A549 (cell line): ENCODE measurements at regions not wholly inside any gene's neighbourhood (a gene's known extent, or its start where the extent isn't known, plus 50 kb on each side); places are given as distances from the start of the nearest gene placed in this dataset.
"Not testable (repeated sequence)": the region's sequence is repeated elsewhere in the genome, so short reads cannot be mapped to it uniquely, and the experiment has no call there.

Experiments
- CHD4 ChIP-seq: fragments of 200-600 bp; sonication (generic); IDR thresholded peaks from 2 replicates; pipeline ENCODE4 v1.6.1; 2016; ENCODE audit warnings: antibody characterized with exemption, mild to moderate bottlenecking, borderline replicate concordance
- EP300 ChIP-seq, 2 experiments: fragments of >200 bp; sonication (Bioruptor Twin); formaldehyde crosslinking; IDR thresholded peaks; 2 replicates in 1 of 2; 3 replicates in 1 of 2; pipeline ENCODE4 v1.6.1; 2016 to 2017
- MYC ChIP-seq: IDR thresholded peaks from 2 replicates; pipeline ENCODE4 v1.6.1; 2012; ENCODE audit warnings: mild to moderate bottlenecking, inconsistent platforms, low read length, improper control_type of control experiment, borderline replicate concordance
- POLR2A ChIP-seq: IDR thresholded peaks from 2 replicates; pipeline ENCODE4 v1.6.1; 2012; ENCODE audit warnings: mild to moderate bottlenecking, low read length
- RFX5 ChIP-seq: fragments of 450-650 bp; IDR thresholded peaks from 2 replicates; pipeline ENCODE4 v1.7.1; 2014; ENCODE audit warnings: antibody characterized with exemption, mild to moderate bottlenecking, moderate library complexity
- ZNF302 ChIP-seq: fragments of 250-450 bp; sonication (Bioruptor Pico); IDR thresholded peaks from 2 replicates; pipeline ENCODE4 v1.9.0; 2021; ENCODE audit warnings: inconsistent platforms, mild to moderate bottlenecking, moderate library complexity
- ZSCAN20 ChIP-seq: fragments of 250-450 bp; sonication (Bioruptor Pico); IDR thresholded peaks from 2 replicates; pipeline ENCODE4 v1.8.0; 2022; ENCODE audit warnings: mild to moderate bottlenecking, moderate library complexity
- TF ChIP-seq, protein P1 (sequence below): fragments of >200 bp; sonication (Bioruptor Twin); formaldehyde crosslinking; IDR thresholded peaks from 3 replicates; pipeline ENCODE4 v1.5.1; 2016
- TF ChIP-seq, protein P2 (sequence below): fragments of 450-650 bp; IDR thresholded peaks from 2 replicates; pipeline ENCODE4 v1.6.1; 2014; ENCODE audit warnings: antibody characterized with exemption
- TF ChIP-seq, protein P3 (sequence below): IDR thresholded peaks from 2 replicates; pipeline ENCODE4 v1.6.1; 2012

- not testable (repeated sequence) for TF ChIP-seq RFX5; POLR2A; EP300 (IDR thresholded peaks at IDR 0.05); ZSCAN20 (CRISPR knock-in tag); ZNF302 (CRISPR knock-in tag); CHD4; MYC
- TF ChIP-seq, protein P1, sequence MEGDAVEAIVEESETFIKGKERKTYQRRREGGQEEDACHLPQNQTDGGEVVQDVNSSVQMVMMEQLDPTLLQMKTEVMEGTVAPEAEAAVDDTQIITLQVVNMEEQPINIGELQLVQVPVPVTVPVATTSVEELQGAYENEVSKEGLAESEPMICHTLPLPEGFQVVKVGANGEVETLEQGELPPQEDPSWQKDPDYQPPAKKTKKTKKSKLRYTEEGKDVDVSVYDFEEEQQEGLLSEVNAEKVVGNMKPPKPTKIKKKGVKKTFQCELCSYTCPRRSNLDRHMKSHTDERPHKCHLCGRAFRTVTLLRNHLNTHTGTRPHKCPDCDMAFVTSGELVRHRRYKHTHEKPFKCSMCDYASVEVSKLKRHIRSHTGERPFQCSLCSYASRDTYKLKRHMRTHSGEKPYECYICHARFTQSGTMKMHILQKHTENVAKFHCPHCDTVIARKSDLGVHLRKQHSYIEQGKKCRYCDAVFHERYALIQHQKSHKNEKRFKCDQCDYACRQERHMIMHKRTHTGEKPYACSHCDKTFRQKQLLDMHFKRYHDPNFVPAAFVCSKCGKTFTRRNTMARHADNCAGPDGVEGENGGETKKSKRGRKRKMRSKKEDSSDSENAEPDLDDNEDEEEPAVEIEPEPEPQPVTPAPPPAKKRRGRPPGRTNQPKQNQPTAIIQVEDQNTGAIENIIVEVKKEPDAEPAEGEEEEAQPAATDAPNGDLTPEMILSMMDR = not testable (repeated sequence)
- TF ChIP-seq, protein P2, sequence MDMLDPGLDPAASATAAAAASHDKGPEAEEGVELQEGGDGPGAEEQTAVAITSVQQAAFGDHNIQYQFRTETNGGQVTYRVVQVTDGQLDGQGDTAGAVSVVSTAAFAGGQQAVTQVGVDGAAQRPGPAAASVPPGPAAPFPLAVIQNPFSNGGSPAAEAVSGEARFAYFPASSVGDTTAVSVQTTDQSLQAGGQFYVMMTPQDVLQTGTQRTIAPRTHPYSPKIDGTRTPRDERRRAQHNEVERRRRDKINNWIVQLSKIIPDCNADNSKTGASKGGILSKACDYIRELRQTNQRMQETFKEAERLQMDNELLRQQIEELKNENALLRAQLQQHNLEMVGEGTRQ = not testable (repeated sequence)
- TF ChIP-seq, protein P3, sequence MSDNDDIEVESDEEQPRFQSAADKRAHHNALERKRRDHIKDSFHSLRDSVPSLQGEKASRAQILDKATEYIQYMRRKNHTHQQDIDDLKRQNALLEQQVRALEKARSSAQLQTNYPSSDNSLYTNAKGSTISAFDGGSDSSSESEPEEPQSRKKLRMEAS = not testable (repeated sequence)
These were observed 187.7 kb upstream of the OR13F1 start for GRCh38 chr9:104316201-104317009.
